ENCODE measurements at regions not wholly inside any gene's neighbourhood (a gene's known extent, or its start where the extent isn't known, plus 50 kb on each side); places are given as distances from the start of the nearest gene placed in this dataset.
"Not testable (repeated sequence)": the region's sequence is repeated elsewhere in the genome, so short reads cannot be mapped to it uniquely, and the experiment has no call there.

- no peak for ATAC-seq
Observed at GRCh38 chr16:26809461-26809860, 257.3 kb upstream of the C16orf82 start.

GRCh38 chr16:26816266-26816665, 250.5 kb upstream of the C16orf82 start:
- no peak for ATAC-seq

GRCh38 chr16:26816885-26817571, 249.7 kb upstream of the C16orf82 start:
- no peak for ATAC-seq

- no peak for ATAC-seq
Observed at GRCh38 chr16:26818393-26818792, 248.3 kb upstream of the C16orf82 start.

DNA sequence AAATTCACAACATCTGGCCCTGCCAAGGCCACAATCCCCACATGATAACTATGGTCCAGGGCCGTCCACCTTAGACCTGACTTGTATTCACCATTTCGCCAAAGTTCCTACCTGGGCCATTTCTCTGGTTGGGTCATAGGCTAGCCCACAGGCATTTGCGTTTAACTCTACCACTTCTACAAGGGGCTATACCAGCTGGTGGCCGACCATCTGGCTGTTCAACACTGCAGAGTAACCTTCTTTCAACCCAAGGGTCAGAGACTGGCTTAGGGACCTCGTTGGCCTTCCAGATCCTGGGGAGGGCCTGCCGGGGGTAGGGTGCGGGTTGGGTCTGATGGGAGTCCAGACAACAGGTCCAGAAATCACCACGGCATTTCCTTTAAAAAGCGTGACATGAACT, 242.3 kb upstream of the C16orf82 start:
- ATAC-seq: no peak

DNA sequence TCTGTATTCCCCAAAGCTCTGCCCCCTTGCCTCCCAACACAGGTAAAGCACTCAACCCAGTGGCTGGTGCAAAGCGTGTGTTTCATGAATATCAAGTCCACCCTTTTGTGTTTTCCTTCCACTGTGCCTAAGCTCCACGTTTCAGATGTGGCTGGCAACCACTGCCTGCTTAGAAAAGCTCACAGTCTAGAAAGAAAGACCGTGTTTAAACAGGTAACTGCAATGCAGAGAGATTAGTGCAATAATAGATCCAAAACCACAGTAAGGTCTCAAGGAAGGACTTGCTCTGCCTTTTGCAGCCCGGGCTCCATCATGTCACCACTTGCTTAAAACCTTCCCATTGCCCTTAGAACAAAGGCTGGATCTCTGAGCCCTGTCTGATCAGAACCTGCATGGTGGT, 240.2 kb upstream of the C16orf82 start:
- ATAC-seq: no peak

GRCh38 chr16:26827386-26827785, 239.3 kb upstream of the C16orf82 start:
- no peak for ATAC-seq

- no peak for ATAC-seq
Observed at GRCh38 chr16:26830428-26831127, 236.1 kb upstream of the C16orf82 start.

- ATAC-seq: not testable (repeated sequence)
Observed at GRCh38 chr16:26836114-26836513, 230.6 kb upstream of the C16orf82 start.

- ATAC-seq: no peak
Observed at GRCh38 chr16:26838931-26839330, 227.8 kb upstream of the C16orf82 start.

DNA sequence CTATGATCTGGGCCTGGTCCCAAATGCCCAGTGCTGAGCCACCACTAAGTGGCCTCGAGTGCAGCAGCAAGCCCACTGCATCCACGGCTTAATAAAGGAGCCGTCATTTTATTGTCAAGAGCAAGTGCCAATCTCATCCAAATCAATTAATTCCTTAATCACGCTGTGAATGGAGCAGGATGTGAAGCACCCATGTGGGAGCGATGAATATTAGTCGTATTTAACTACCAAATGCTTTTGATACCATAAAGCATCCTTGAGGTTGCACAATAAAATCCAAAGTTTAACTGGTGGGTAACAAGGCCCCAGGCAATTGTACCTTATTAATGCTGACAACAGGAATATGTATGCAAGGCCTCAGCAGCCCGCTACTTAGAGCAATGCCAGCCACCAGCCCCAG, 226.0 kb upstream of the C16orf82 start:
- no peak for ATAC-seq

- ATAC-seq: no peak
Observed at GRCh38 chr16:26856271-26856670, 210.5 kb upstream of the C16orf82 start.

DNA sequence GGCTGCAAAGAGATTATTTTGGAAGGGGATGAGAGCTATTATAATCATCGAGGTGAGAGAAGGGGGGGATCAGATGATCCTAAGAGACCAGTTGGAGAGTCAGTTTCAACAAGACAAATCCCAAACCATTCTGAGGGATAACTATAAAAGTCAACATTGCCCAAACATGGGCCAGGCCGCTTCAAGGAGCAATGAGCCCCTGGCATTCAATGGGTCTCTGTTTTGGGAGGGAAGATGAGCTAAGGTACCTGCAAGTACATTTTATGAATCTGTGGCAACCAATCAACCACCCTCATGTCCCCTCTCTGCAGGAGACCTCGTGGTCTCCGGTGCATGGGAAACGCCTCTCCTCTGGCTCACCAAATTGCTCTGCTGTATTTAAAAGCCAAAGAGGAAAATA, 209.9 kb upstream of the C16orf82 start:
- ATAC-seq: no peak

DNA sequence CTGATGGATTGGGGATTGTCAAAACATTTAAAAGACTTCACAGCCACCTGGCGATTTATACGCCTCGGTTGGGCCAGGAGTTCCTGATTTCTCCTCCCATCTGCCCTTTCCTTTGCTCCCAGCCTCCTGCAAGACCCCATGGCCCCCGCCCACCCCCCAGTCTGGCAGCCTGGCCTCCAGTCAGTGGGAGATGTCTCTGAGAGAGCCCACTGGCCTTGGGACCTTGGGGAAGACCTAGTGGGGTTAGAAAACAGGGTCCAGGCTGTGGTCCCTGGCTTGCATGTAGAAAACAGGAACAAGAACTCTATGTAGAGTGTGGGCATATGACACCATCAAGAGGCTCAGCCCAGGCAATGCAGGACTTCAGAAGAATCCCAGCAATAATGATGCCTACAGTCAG, 209.4 kb upstream of the C16orf82 start:
- ATAC-seq: no peak

- no peak for ATAC-seq
Observed at GRCh38 chr16:26860506-26860905, 206.2 kb upstream of the C16orf82 start.

- no peak for ATAC-seq
Observed at GRCh38 chr16:26863931-26864330, 202.8 kb upstream of the C16orf82 start.

- not testable (repeated sequence) for ATAC-seq
Observed at GRCh38 chr16:26874318-26874717, 192.4 kb upstream of the C16orf82 start.

GRCh38 chr16:26877421-26877820, 189.3 kb upstream of the C16orf82 start:
- ATAC-seq: no peak

GRCh38 chr16:26885674-26886073, 181.1 kb upstream of the C16orf82 start:
- no peak for ATAC-seq

- ATAC-seq: no peak
Observed at GRCh38 chr16:26889740-26890139, 177.0 kb upstream of the C16orf82 start.

DNA sequence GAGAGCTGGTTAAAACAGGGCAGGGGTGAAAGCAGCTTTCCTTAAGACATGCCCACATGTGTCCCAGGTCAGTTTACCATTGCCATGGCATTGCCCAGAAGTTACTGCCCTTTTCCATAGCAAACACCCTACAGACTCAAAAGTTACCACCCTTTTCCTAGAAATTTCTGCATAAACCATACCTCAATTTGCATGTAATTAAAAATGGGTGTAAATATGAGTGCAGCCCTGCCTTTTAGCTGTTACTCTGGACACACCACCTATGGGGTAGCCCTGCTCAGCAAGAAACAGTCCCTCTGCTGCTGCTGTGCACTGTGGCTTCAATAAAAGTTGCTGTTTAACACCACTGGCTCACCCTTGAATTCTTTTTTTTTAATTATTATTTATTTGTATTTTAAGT, 168.5 kb upstream of the C16orf82 start:
- ATAC-seq: no peak

DNA sequence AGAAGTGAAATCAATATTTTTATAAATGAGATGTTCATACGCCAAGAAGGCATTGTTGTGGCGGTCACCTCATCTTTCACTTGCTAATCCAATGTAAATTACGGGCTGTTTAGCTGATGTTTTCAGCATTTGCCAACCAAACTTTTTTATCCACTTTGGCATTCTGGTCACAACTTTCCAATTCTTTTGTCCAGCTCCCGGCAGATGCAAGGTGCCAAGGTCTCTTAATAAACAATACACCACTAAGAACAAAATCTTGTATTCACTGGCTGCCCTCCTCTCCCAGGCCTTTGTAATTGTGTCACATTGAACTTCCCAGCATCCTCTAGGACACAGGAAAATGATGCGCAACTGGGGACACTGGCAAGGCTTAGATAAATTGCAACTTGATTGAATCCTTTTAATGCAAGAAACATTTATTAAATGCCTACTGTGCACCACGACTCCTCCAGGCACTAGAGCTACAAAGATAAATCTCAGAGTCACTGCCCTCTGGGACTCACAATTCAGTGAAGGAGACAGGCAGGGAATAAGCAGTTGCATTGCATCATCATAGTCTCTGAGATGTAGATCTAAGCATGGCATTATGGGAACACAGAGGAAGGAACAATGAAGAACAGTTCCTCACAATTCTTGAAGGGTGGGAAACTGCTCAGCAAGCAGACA, 165.4 kb upstream of the C16orf82 start:
- ATAC-seq: no peak

DNA sequence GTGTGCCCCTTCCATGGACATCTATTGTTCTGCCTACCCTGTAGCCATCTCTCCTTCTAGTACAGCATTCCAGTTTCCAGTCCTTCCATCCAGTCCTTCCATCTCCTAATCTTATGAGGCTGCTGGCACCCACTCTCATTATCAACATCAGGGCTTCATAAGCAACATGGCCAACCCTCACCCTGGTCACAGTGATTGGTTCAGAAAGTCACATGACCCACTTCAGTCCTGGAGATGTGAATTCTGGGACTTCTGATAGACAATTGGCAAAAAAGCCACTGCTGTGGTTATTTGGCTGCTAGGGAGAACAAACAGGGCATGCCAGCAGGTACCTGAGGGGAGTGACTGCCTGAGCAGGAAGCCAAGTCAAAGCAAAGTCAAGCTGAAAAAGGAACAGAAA, 164.7 kb upstream of the C16orf82 start:
- ATAC-seq: no peak

- ATAC-seq: no peak
Observed at GRCh38 chr16:26905336-26905735, 161.4 kb upstream of the C16orf82 start.
